ENCODE measurements at regions not wholly inside any gene's neighbourhood (a gene's known extent, or its start where the extent isn't known, plus 50 kb on each side); places are given as distances from the start of the nearest gene placed in this dataset.

GRCh38 chr20:17786221-17786718 is 86.5 kb downstream of the BANF2 start:
- TF ChIP-seq CTCF (IDR thresholded peaks at IDR 0.05; ENCODE audit: insufficient read depth, low read depth, low read length) (no peak), EZH2 (IDR thresholded peaks at IDR 0.05; ENCODE audit: insufficient read depth, low read length) (no peak)
